H1 (cell line): ENCODE measurements at regions not wholly inside any gene's neighbourhood (a gene's known extent, or its start where the extent isn't known, plus 50 kb on each side); places are given as distances from the start of the nearest gene placed in this dataset.

Experiments used
- CTCF ChIA-PET: fragments of 300-600 bp; sonication (Branson Sonifier 250); formaldehyde crosslinking; loops from one replicate; lab custom pipeline; 2021; ENCODE audit not compliant: partially characterized antibody; lab: Charles Lee
- POLR2A ChIA-PET: fragments of 300-600 bp; sonication (Branson Sonifier 250); formaldehyde crosslinking; loops from one replicate; lab custom pipeline; 2021; ENCODE audit warnings: inconsistent platforms; ENCODE audit not compliant: partially characterized antibody; lab: Charles Lee
- DNase-seq, 2 experiments: peaks; one replicate each; pipeline versions ENCODE4 v3.0.0 to v3.0.0-alpha.2; 2010 to 2022; ENCODE audit warnings: low spot score in 2 of 2, low read depth in 1 of 2, mixed read lengths in 1 of 2
- FAIRE-seq: peaks from 2 replicates; lab custom pipeline; 2011; peaks lifted over from hg19 to GRCh38; lab: Jason Lieb, UNC
- H2AFZ ChIP-seq: 2 replicates; pipeline ENCODE4 v1.8.1; 2012; ENCODE audit warnings: low read length, inconsistent platforms
- H2AK5ac ChIP-seq: 2 replicates; pipeline ENCODE4 v1.6.1; 2013; ENCODE audit warnings: low read depth, low read length
- H2BK120ac ChIP-seq: replicated peaks from 2 replicates; pipeline ENCODE3; 2013; ENCODE audit warnings: low read depth, low read length, inconsistent platforms
- H2BK12ac ChIP-seq: 2 replicates; pipeline ENCODE4 v1.6.1; 2013; ENCODE audit warnings: low read depth, low read length
- H2BK15ac ChIP-seq: 2 replicates; pipeline ENCODE4 v1.6.1; 2013; ENCODE audit warnings: low read length
- H2BK20ac ChIP-seq: 2 replicates; pipeline ENCODE4 v1.6.1; 2013; ENCODE audit warnings: low read length
- H2BK5ac ChIP-seq: 2 replicates; pipeline ENCODE4 v1.6.1; 2013; ENCODE audit warnings: low read depth, low read length
- H3K14ac ChIP-seq: 2 replicates; pipeline ENCODE4 v1.6.1; 2013; ENCODE audit warnings: inconsistent platforms; ENCODE audit not compliant: insufficient read length
- H3K18ac ChIP-seq: 2 replicates; pipeline ENCODE4 v1.6.1; 2013; ENCODE audit warnings: low read length; ENCODE audit errors: extremely low read depth
- H3K23ac ChIP-seq: 2 replicates; pipeline ENCODE4 v1.6.1; 2013; ENCODE audit warnings: inconsistent platforms; ENCODE audit not compliant: insufficient read length
- H3K23me2 ChIP-seq: 2 replicates; pipeline ENCODE4 v1.6.1; 2013; ENCODE audit warnings: low read depth, low read length
- H3K27ac ChIP-seq: 2 replicates; pipeline ENCODE4 v1.6.1; 2011; ENCODE audit warnings: low read depth, low read length, inconsistent platforms
- H3K27me3 ChIP-seq, 4 experiments: replicated peaks in 1 of 4; 1 replicate in 1 of 4; 2 replicates in 3 of 4; pipeline versions ENCODE4 v1.6.1 to v1.8.1; 2011 to 2013; ENCODE audit warnings: low read length in 3 of 4, mild to moderate bottlenecking in 3 of 4, inconsistent platforms in 2 of 4, mixed read lengths in 2 of 4, moderate library complexity in 1 of 4; ENCODE audit not compliant: control insufficient read depth in 3 of 4, insufficient read depth in 3 of 4; ENCODE audit errors: extremely low read depth in 1 of 4
- H3K36me3 ChIP-seq, 4 experiments: 2 replicates each; pipeline versions ENCODE4 v1.6.1 to v1.8.1; 2011 to 2013; ENCODE audit warnings: mild to moderate bottlenecking in 4 of 4, low read length in 3 of 4, moderate library complexity in 2 of 4, control low read depth in 1 of 4, inconsistent platforms in 1 of 4; ENCODE audit not compliant: insufficient read depth in 4 of 4, control insufficient read depth in 2 of 4
- H3K4ac ChIP-seq: replicated peaks from 2 replicates; pipeline ENCODE3; 2013; ENCODE audit warnings: low read length, low read depth, mixed read lengths, inconsistent platforms; ENCODE audit not compliant: insufficient read length
- H3K4me1 ChIP-seq, 4 experiments: replicated peaks in 1 of 4; 1 replicate in 1 of 4; 2 replicates in 3 of 4; pipeline versions ENCODE4 v1.6.1 to v1.8.1; 2011 to 2013; ENCODE audit warnings: low read length in 3 of 4, inconsistent platforms in 2 of 4, mixed read lengths in 1 of 4; ENCODE audit not compliant: insufficient read depth in 4 of 4, control insufficient read depth in 3 of 4
- H3K4me2 ChIP-seq, 2 experiments: 2 replicates each; pipeline versions ENCODE4 v1.6.1 to v1.8.1; 2011 to 2013; ENCODE audit warnings: low read depth in 2 of 2, low read length in 2 of 2, control low read depth in 1 of 2, inconsistent platforms in 1 of 2, mild to moderate bottlenecking in 1 of 2; ENCODE audit not compliant: insufficient read depth in 1 of 2
- H3K4me3 ChIP-seq, 4 experiments: fragments of 200-600, 300-600 bp in 1 of 4; sonication (generic), shearing (Covaris generic), sonication (Bioruptor Twin) in 1 of 4; 2 replicates each; pipeline versions ENCODE4 v1.5.1 to v1.8.1; 2011 to 2016; ENCODE audit warnings: low read length in 4 of 4, low read depth in 3 of 4, control low read depth in 2 of 4, inconsistent platforms in 2 of 4, mild to moderate bottlenecking in 2 of 4, mixed read lengths in 1 of 4, moderate library complexity in 1 of 4; ENCODE audit not compliant: insufficient read depth in 2 of 4; ENCODE audit errors: extremely low read depth in 1 of 4
- H3K56ac ChIP-seq: replicated peaks from 2 replicates; pipeline ENCODE3; 2013; ENCODE audit warnings: low read depth, mild to moderate bottlenecking, mixed read lengths, low read length, inconsistent platforms; ENCODE audit not compliant: insufficient read length
- H3K79me1 ChIP-seq: 2 replicates; pipeline ENCODE4 v1.6.1; 2013; ENCODE audit warnings: low read depth, low read length, control low read depth
- H3K79me2 ChIP-seq, 2 experiments: 2 replicates each; pipeline versions ENCODE4 v1.6.1 to v1.8.1; 2012 to 2013; ENCODE audit warnings: low read length in 2 of 2, mild to moderate bottlenecking in 2 of 2, inconsistent platforms in 1 of 2; ENCODE audit not compliant: insufficient read depth in 2 of 2, control insufficient read depth in 1 of 2
- H3K9ac ChIP-seq, 4 experiments: replicated peaks in 1 of 4; 1 replicate in 1 of 4; 2 replicates in 3 of 4; pipeline versions ENCODE4 v1.6.1 to v1.8.1; 2011 to 2013; ENCODE audit warnings: low read depth in 3 of 4, low read length in 3 of 4, control low read depth in 2 of 4, mild to moderate bottlenecking in 2 of 4, moderate library complexity in 2 of 4, inconsistent platforms in 1 of 4; ENCODE audit errors: extremely low read depth in 1 of 4
- H3K9me3 ChIP-seq, 2 experiments: 2 replicates each; pipeline versions ENCODE4 v1.6.1 to v1.8.1; 2012 to 2013; ENCODE audit warnings: mild to moderate bottlenecking in 2 of 2, moderate library complexity in 2 of 2, control low read depth in 1 of 2, inconsistent platforms in 1 of 2, low read depth in 1 of 2, low read length in 1 of 2, mixed read lengths in 1 of 2; ENCODE audit not compliant: insufficient read depth in 2 of 2
- H4K20me1 ChIP-seq, 2 experiments: replicated peaks in 1 of 2; 2 replicates each; pipeline versions ENCODE3 to v1.8.1; 2011 to 2013; ENCODE audit warnings: inconsistent platforms in 2 of 2, low read length in 2 of 2, mild to moderate bottlenecking in 1 of 2; ENCODE audit not compliant: insufficient read depth in 2 of 2, control insufficient read depth in 1 of 2
- H4K5ac ChIP-seq: 2 replicates; pipeline ENCODE4 v1.6.1; 2013; ENCODE audit warnings: low read length, low read depth, mixed read lengths, inconsistent platforms; ENCODE audit not compliant: insufficient read length
- H4K8ac ChIP-seq: 2 replicates; pipeline ENCODE4 v1.8.0; 2013; ENCODE audit warnings: mild to moderate bottlenecking, moderate library complexity, low read length, inconsistent platforms; ENCODE audit not compliant: insufficient read depth; ENCODE audit errors: extremely low read depth
- H4K91ac ChIP-seq: replicated peaks from 2 replicates; pipeline ENCODE3; 2013; ENCODE audit warnings: low read length, mixed read lengths, inconsistent platforms; ENCODE audit not compliant: insufficient read length
- HDAC2 ChIP-seq, 2 experiments: fragments of 300-600 bp in 1 of 2; sonication (generic) in 1 of 2; IDR thresholded peaks; 2 replicates each; pipeline ENCODE4 v1.6.1; 2011 to 2012; ENCODE audit warnings: low read depth in 2 of 2, low read length in 2 of 2, mild to moderate bottlenecking in 2 of 2, moderate library complexity in 2 of 2, borderline replicate concordance in 1 of 2, inconsistent platforms in 1 of 2
- MAFK ChIP-seq: IDR thresholded peaks from 2 replicates; pipeline ENCODE4 v1.6.1; 2012; ENCODE audit warnings: low read depth, mild to moderate bottlenecking, improper control_type of control experiment, low read length
- WGBS, 2 experiments: shearing (Covaris generic) in 1 of 2; methylation state at CpG; one replicate each; pipeline versions ENCODE4 v1.1.6 to v1.1.7; 2013 to 2015; ENCODE audit warnings: low lambda C conversion rate in 2 of 2, mixed read lengths in 2 of 2, inconsistent platforms in 1 of 2, low coverage in 1 of 2, missing lambda C conversion rate in 1 of 2; ENCODE audit not compliant: insufficient replicate concordance in 2 of 2, insufficient coverage in 1 of 2, insufficient read length in 1 of 2; ENCODE audit errors: extremely low coverage in 1 of 2, missing lambda C conversion rate in 1 of 2; 5-methylcytosine and 5-hydroxymethylcytosine counted together

DNA sequence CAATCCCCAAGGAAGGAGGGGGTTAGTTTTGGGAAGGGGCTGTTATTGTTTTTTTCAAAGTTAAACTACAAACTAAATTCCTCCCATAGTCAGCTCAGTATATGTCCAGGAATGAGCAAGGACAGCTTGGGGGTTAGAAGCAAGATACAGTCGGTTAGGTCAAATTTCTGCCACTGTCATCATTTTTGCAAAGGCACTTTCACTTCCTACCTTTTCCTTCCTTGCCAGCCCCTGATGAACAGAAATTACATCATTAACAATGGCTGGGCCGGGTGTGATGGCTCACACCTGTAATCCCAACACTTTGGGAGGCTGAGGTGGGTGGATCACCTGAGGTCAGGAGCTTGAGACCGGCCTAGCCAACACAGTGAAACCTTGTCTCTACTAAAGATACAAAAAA lies 51.5 kb upstream of the HRH2 start:
- Histone ChIP-seq H4K8ac (no peak overlapping the region), H3K23me2 (no peaks in the 10 kb centered on the region), H2AFZ (no peak overlapping the region), H2BK20ac (no peak overlapping the region; the same call in 1 of the 2 replicates), H3K9me3 (peaks cover 15 to 19% of the 10 kb centered on the region in 2 experiments), H4K5ac (no peak overlapping the region), H3K14ac (no peak overlapping the region), H2BK15ac (no peak overlapping the region), H3K79me1 (no peaks in the 10 kb centered on the region), H2BK5ac (no peak overlapping the region), H2AK5ac (no peak overlapping the region), H4K91ac (no peak overlapping the region), H3K4ac (no peak overlapping the region), H2BK120ac (no peak overlapping the region), H3K4me1 (peaks cover 0 to 6% (median 2%) of the 10 kb centered on the region in 4 experiments; a peak in 3 of 7 replicates), H3K23ac (no peak overlapping the region), H3K4me2 (no peak overlapping the region), H3K18ac (no peak overlapping the region), H3K9ac (no peak overlapping the region), H4K20me1 (no peaks in the 10 kb centered on the region), H3K27ac (no peak overlapping the region), H3K36me3 (peaks cover 0 to 11% (median 4%) of the 10 kb centered on the region in 4 experiments; a peak in 2 of 8 replicates), H3K27me3 (no peaks in the 10 kb centered on the region), H2BK12ac (no peak overlapping the region), H3K79me2 (no peaks in the 10 kb centered on the region), H3K56ac (no peak overlapping the region), H3K4me3 (peak overlapping the region in 1 of 4 experiments; percentile 1; a peak in 1 of 8 replicates)
- FAIRE-seq: no peak
- no peak for DNase-seq
- POLR2A ChIA-PET: no interaction called here
- TF ChIP-seq MAFK: 0 out of 2 replicates have a peak, but pooled peaks have one; percentile 18
- no peak for TF ChIP-seq HDAC2 (IDR thresholded peaks at IDR 0.05; ENCODE audit: borderline replicate concordance in 1 of 2, low read depth in 2 of 2, low read length in 2 of 2)
- 93% methylated on average over 3 of the region's 3 CpGs; no CpG with 5 or more reads in 1 of the 2 experiments for WGBS, 2 experiments
- CTCF ChIA-PET: interaction anchor here (0.7 to 2.8 kb wide), 6 partner anchors 8 to 123 kb away, joined by 3 to 19 read pairs (median 4); no protein-coding TSS in a partner anchor
